Coronary artery (tissue), 2 donors: ENCODE measurements at regions not wholly inside any gene's neighbourhood (a gene's known extent, or its start where the extent isn't known, plus 50 kb on each side); places are given as distances from the start of the nearest gene placed in this dataset.

Experiments
- DNase-seq: peaks from one replicate; pipeline ENCODE4 v3.0.0-alpha.2; 2017; ENCODE audit warnings: low spot score
- H3K27ac ChIP-seq, 2 donors: fragments of 200-600 bp; sonication (generic); one replicate each; pipeline ENCODE4 v1.5.1; 2016 to 2019
- H3K4me3 ChIP-seq: fragments of 200-600 bp; sonication (generic); 2 replicates; pipeline ENCODE4 v1.5.1; 2016; ENCODE audit warnings: mild to moderate bottlenecking, moderate library complexity
- TF ChIP-seq, protein P1 (sequence below): fragments of 200-600 bp; sonication (generic); IDR thresholded peaks from one replicate; pipeline ENCODE4 v1.5.1; 2019; ENCODE audit warnings: antibody characterized with exemption

DNA sequence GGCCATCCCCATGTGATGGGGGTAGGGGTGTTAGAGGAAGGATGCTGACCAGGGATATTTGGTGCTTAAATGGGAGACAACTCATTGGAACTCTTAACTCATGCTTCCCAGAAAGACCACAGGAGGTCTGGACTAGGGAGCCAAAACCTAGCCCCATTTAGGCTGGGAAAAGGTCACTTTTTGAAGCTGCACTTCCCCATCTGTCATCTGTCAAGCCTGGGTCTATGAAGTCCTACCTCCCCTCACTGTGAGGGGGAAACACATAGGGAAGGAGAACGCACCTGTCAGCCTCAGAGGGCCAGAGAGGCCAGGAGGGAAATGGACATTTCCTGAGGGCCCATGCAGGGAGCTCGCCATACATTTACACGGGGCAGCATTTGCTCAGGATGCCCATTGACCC is 321.0 kb downstream of the BCL11B start:
- H3K4me3 ChIP-seq = no peak overlapping the region
- TF ChIP-seq, protein P1, sequence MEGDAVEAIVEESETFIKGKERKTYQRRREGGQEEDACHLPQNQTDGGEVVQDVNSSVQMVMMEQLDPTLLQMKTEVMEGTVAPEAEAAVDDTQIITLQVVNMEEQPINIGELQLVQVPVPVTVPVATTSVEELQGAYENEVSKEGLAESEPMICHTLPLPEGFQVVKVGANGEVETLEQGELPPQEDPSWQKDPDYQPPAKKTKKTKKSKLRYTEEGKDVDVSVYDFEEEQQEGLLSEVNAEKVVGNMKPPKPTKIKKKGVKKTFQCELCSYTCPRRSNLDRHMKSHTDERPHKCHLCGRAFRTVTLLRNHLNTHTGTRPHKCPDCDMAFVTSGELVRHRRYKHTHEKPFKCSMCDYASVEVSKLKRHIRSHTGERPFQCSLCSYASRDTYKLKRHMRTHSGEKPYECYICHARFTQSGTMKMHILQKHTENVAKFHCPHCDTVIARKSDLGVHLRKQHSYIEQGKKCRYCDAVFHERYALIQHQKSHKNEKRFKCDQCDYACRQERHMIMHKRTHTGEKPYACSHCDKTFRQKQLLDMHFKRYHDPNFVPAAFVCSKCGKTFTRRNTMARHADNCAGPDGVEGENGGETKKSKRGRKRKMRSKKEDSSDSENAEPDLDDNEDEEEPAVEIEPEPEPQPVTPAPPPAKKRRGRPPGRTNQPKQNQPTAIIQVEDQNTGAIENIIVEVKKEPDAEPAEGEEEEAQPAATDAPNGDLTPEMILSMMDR = no peak
- H3K27ac ChIP-seq = no peak overlapping the region
- peak; percentile 36 for DNase-seq

DNA sequence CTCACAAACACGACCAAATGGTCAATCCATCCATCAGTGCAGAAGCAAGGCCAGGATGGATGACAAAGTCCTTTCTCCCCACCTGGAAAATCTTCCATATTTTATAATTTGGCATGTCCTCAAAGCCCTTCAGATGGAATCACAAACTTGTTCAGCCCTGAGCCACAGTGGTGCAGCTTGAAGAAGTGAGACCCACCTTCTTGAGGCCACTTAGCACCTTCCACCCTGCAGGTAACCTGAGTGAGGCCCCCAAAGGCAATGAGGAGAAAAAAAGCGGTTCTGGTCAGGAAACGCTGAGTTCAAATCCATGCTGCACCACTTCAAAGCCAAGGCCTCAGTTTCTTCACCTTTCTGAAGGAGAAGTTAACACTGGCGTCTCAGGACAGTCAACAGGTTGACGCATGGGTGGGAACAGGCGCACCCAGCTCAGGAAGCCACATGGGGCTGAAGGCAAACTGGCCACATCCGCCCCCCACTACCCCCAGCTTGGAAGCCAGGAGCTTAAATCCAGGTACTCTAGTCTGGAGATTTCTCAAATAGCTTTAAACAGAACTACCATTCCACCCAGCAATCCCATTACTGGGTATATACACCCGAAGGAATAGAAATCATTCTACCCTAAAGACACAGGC is 320.4 kb downstream of the BCL11B start:
- TF ChIP-seq, protein P1 = no peak
- Histone ChIP-seq H3K4me3 (no peak overlapping the region), H3K27ac (no peak overlapping the region)
- no peak for DNase-seq

DNA sequence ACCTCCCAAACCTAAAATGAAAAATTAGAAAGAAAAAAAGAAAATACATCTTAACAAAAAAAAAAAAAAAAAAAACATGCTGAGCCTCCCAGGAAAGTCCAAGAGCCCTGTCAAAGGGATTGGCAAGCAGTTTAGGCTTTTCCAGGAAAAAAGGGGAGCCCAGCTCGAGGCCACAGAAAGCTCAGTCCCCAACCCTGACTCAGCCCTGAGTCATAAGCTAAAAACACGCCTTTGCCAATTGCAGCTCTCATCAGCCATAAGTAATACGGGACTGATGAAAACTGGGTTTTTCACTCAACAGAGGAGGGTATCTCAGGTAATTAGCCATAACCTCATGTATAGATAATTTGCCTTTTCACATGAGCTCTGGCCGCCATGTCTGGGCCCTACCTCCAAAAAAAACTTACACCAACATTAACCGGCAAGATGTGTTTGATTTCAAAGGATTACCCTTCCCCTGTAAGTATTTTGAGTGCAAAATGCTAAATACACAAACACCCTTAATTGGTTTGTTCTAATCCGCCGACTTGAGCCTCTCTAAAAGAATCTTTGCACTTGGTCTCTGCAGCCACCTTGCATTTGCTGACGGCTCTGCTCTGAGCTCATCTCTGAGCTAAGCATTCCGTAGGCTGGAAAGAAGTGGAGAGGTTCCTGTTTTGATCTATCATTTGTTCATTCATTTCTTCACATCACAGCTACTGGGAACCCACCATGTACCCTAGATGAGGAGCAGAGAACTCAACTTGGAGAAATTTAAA is 319.2 kb downstream of the BCL11B start:
- Histone ChIP-seq H3K27ac (no peak overlapping the region), H3K4me3 (no peak overlapping the region)
- DNase-seq = no peak
- TF ChIP-seq, protein P1 = no peak

DNA sequence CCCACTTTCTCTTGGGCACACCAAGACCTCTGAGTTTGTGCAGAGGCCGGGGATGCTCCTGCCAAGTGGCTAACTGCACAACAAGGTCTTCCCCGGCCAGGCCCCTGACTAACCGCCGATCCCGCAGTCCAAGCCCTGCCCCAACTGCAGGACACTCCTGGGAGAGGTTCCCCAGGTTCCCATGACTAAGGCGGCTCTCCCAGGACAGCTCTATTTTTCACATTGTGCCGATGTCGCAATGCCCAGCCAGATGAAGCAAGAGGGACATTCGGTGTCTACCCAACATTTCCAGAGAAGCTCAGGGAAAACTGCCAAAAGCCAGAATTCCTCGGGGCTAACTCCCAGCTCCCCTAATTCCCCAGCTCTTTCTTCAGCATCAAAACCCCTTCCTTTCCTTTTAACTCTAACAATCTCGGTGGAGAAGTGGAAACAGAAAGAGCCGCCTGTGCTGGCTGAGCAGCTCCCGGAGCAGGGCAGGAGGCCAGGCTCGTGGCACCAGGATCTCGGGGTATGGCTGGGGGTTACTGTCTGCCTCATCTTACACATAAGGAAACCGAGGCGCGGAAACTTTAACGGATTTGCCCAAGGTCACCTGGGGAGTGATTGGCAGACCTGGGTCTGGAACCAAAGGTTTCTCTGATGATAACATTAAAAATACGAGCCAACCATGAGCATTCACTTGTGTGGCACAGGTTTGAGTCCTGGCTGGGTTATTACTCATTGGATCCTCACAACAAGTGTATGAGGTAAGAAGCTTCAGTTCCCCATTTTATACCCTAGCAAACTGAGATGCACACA is 318.2 kb downstream of the BCL11B start:
- DNase-seq = no peak
- Histone ChIP-seq H3K27ac (no peak overlapping the region), H3K4me3 (no peak overlapping the region)
- TF ChIP-seq, protein P1 = no peak

DNA sequence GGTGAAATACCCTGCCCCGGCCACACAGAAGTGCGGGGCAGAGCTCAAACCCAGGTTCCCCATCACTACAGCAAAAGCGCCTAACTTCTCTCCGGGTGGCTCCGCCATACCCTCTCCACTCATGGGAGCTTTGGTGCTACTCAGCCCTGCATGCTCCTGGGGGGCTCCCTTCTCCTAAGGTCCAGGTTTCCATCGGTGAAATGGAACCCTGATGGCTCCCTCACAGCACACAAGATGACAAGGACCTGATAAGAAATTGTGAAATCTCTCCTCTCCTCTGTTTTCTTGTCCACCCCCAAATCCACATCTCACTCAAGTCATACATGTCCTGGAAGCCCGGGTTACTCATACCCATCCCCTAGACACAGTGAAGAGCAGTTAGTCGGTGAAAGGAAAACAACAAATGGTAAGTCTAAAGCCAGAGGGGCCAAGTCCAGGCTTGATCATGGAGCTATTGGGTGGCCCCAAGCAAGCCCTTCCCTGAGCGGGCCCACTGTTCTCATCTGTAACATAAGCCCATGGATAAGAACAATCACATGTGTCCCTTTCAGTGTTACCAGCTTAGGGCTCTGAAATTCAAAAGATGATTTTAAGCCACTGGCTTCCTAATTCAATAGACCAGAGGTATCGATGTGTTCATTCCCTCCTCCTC is 317.5 kb downstream of the BCL11B start:
- TF ChIP-seq, protein P1 = no peak
- no peak overlapping the region for H3K4me3 ChIP-seq
- no peak for DNase-seq
- H3K27ac ChIP-seq = no peak overlapping the region

DNA sequence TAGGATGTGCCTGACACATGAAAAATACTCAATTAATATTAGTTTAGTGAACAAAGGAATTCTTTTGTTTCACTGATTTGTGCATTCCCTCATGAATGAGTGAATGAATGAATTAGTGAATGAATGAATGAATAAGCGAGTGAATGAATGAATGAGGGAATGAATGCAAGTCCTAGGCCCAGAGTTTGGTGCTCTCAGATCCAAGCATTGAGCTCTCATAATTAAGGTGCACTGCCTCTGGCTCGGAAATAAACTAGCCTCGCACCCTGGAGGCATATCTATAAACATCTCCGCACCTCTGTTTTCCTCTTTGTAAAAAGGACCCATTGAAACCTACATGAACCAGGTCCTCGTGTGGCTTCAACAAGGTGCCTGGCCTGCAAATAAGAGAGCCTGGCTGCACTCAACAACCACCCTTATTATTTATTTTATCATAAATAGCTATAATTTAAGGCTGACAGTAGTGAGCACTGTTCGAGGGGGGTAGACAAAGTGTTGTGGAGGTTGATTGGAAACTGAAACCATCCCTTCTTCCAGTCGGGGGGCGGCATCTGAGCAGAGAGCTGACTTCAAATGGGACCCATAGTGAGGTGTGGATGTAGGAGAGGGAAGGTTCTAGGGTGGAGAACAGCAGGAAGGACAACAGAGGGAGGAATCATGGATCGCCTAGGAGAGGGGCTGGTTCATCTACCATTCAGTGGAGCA is 316.8 kb downstream of the BCL11B start:
- Histone ChIP-seq H3K27ac (no peak overlapping the region), H3K4me3 (no peak overlapping the region)
- DNase-seq = no peak
- TF ChIP-seq, protein P1 = no peak
